ENCODE measurements at regions not wholly inside any gene's neighbourhood (a gene's known extent, or its start where the extent isn't known, plus 50 kb on each side); places are given as distances from the start of the nearest gene placed in this dataset.

- Histone ChIP-seq H3K9me3 (ENCODE audit: control insufficient read depth in 5 of 5, low read length in 5 of 5) (no peaks in the 10 kb centered on the region), H3K27ac (ENCODE audit: low read depth, low read length) (no peak overlapping the region), H3K36me3 (ENCODE audit: control insufficient read depth in 5 of 5, insufficient read depth in 5 of 5, low read length in 5 of 5) (no peaks in the 10 kb centered on the region), H3K4me1 (ENCODE audit: control insufficient read depth in 5 of 5, insufficient read depth in 5 of 5, low read length in 5 of 5) (peaks cover 0 to 21% (median 0%) of the 10 kb centered on the region in 5 donors), H3K27me3 (ENCODE audit: control insufficient read depth in 5 of 5, insufficient read depth in 4 of 5, low read length in 5 of 5) (no peaks in the 10 kb centered on the region), H3K4me3 (ENCODE audit: low read depth in 1 of 5, low read length in 5 of 5) (no peak overlapping the region), H3K9ac (ENCODE audit: low read length in 5 of 5) (no peak overlapping the region)
Observed at GRCh38 chrX:138939038-138939437, 227.5 kb upstream of the FGF13 start.

- Histone ChIP-seq H3K27ac (ENCODE audit: low read depth, low read length) (no peak overlapping the region), H3K4me1 (ENCODE audit: control insufficient read depth in 5 of 5, insufficient read depth in 5 of 5, low read length in 5 of 5) (peaks cover 0 to 25% (median 0%) of the 10 kb centered on the region in 5 donors), H3K9me3 (ENCODE audit: control insufficient read depth in 5 of 5, low read length in 5 of 5) (no peaks in the 10 kb centered on the region), H3K4me3 (ENCODE audit: low read depth in 1 of 5, low read length in 5 of 5) (no peak overlapping the region), H3K9ac (ENCODE audit: low read length in 5 of 5) (no peak overlapping the region), H3K27me3 (ENCODE audit: control insufficient read depth in 5 of 5, insufficient read depth in 4 of 5, low read length in 5 of 5) (no peaks in the 10 kb centered on the region), H3K36me3 (ENCODE audit: control insufficient read depth in 5 of 5, insufficient read depth in 5 of 5, low read length in 5 of 5) (no peaks in the 10 kb centered on the region)
Observed at GRCh38 chrX:138938003-138938402, 226.5 kb upstream of the FGF13 start.

GRCh38 chrX:138931212-138931611 is 219.7 kb upstream of the FGF13 start:
- H3K27ac ChIP-seq (ENCODE audit: low read depth, low read length), result no peak overlapping the region
- H3K4me3 ChIP-seq (ENCODE audit: low read depth in 1 of 5, low read length in 5 of 5), result no peak overlapping the region
- H3K36me3 ChIP-seq (ENCODE audit: control insufficient read depth in 5 of 5, insufficient read depth in 5 of 5, low read length in 5 of 5), result no peaks in the 10 kb centered on the region
- H3K9ac ChIP-seq (ENCODE audit: low read length in 5 of 5), result no peak overlapping the region
- no peaks in the 10 kb centered on the region for H3K9me3 ChIP-seq (ENCODE audit: control insufficient read depth in 5 of 5, low read length in 5 of 5)
- peaks cover 0 to 4% (median 0%) of the 10 kb centered on the region in 5 donors for H3K4me1 ChIP-seq (ENCODE audit: control insufficient read depth in 5 of 5, insufficient read depth in 5 of 5, low read length in 5 of 5)
- peaks cover 0 to 5% (median 0%) of the 10 kb centered on the region in 5 donors for H3K27me3 ChIP-seq (ENCODE audit: control insufficient read depth in 5 of 5, insufficient read depth in 4 of 5, low read length in 5 of 5)

DNA sequence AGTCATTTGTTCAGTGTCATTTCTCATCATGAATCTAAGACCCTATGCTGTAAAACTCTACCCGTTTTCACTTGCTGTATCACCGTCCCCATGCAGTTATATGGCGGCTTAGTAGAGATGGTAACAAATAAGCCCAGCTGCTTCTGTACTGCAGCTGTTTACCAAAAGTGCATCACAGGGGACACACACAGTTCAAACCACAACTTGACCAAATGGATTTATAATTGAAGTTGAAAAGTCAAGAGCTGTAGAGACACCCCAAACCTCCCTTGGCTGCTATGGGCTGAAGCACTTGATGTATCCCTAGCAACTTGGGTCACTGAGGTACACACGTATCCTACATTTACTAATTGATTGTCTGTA is 219.0 kb upstream of the FGF13 start:
- H3K9ac ChIP-seq (ENCODE audit: low read length in 5 of 5), result no peak overlapping the region
- H3K27ac ChIP-seq (ENCODE audit: low read depth, low read length), result no peak overlapping the region
- H3K36me3 ChIP-seq (ENCODE audit: control insufficient read depth in 5 of 5, insufficient read depth in 5 of 5, low read length in 5 of 5), result no peaks in the 10 kb centered on the region
- H3K9me3 ChIP-seq (ENCODE audit: control insufficient read depth in 5 of 5, low read length in 5 of 5), result no peaks in the 10 kb centered on the region
- H3K4me1 ChIP-seq (ENCODE audit: control insufficient read depth in 5 of 5, insufficient read depth in 5 of 5, low read length in 5 of 5), result peaks cover 0 to 7% (median 0%) of the 10 kb centered on the region in 5 donors
- peaks cover 0 to 5% (median 0%) of the 10 kb centered on the region in 5 donors for H3K27me3 ChIP-seq (ENCODE audit: control insufficient read depth in 5 of 5, insufficient read depth in 4 of 5, low read length in 5 of 5)
- H3K4me3 ChIP-seq (ENCODE audit: low read depth in 1 of 5, low read length in 5 of 5), result no peak overlapping the region

DNA sequence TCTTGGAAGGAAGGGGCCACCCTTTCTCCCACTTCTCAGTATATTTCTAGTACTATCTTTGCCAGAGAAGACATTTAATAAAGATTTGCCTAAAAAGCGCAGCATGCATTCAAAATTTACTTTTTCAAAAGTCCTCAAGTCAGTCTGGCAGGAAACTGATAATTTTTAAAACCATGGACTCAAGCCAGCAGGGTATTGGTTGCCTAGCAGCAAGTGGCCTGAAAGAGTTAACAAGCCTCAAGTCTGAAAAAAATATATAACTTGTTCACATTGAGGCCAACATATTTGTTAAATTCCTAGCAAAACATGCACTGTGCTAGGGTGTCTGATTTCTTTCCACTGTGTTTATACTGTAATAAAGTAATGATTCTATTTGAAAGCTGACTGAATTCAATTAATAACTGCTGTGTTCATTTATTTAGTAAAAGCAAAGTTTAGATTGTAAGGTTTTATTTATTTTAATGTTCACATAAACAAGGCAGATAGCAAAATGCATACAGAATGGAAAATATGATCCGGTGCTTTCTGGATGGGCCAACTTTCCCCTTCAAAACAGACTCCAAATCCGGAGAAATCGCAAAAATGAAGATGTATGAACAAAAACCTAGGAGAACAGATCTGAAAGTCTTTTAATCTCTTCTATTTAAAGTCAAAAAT is 218.5 kb upstream of the FGF13 start:
- Histone ChIP-seq H3K27me3 (ENCODE audit: control insufficient read depth in 5 of 5, insufficient read depth in 4 of 5, low read length in 5 of 5) (peaks cover 0 to 5% (median 0%) of the 10 kb centered on the region in 5 donors), H3K4me1 (ENCODE audit: control insufficient read depth in 5 of 5, insufficient read depth in 5 of 5, low read length in 5 of 5) (peaks cover 0 to 9% (median 0%) of the 10 kb centered on the region in 5 donors), H3K27ac (ENCODE audit: low read depth, low read length) (no peak overlapping the region), H3K9ac (ENCODE audit: low read length in 5 of 5) (no peak overlapping the region), H3K9me3 (ENCODE audit: control insufficient read depth in 5 of 5, low read length in 5 of 5) (no peaks in the 10 kb centered on the region), H3K36me3 (ENCODE audit: control insufficient read depth in 5 of 5, insufficient read depth in 5 of 5, low read length in 5 of 5) (no peaks in the 10 kb centered on the region), H3K4me3 (ENCODE audit: low read depth in 1 of 5, low read length in 5 of 5) (no peak overlapping the region)

GRCh38 chrX:138928737-138929459 is 217.4 kb upstream of the FGF13 start:
- Histone ChIP-seq H3K9me3 (ENCODE audit: control insufficient read depth in 5 of 5, low read length in 5 of 5) (no peaks in the 10 kb centered on the region), H3K36me3 (ENCODE audit: control insufficient read depth in 5 of 5, insufficient read depth in 5 of 5, low read length in 5 of 5) (no peaks in the 10 kb centered on the region), H3K27ac (ENCODE audit: low read depth, low read length) (no peak overlapping the region), H3K4me1 (ENCODE audit: control insufficient read depth in 5 of 5, insufficient read depth in 5 of 5, low read length in 5 of 5) (peaks cover 0 to 10% (median 0%) of the 10 kb centered on the region in 5 donors), H3K9ac (ENCODE audit: low read length in 5 of 5) (no peak overlapping the region), H3K4me3 (ENCODE audit: low read depth in 1 of 5, low read length in 5 of 5) (no peak overlapping the region), H3K27me3 (ENCODE audit: control insufficient read depth in 5 of 5, insufficient read depth in 4 of 5, low read length in 5 of 5) (peaks cover 0 to 5% (median 0%) of the 10 kb centered on the region in 5 donors)

- Histone ChIP-seq H3K4me1 (ENCODE audit: control insufficient read depth in 5 of 5, insufficient read depth in 5 of 5, low read length in 5 of 5) (peaks cover 0 to 6% (median 0%) of the 10 kb centered on the region in 5 donors), H3K9ac (ENCODE audit: low read length in 5 of 5) (no peak overlapping the region), H3K4me3 (ENCODE audit: low read depth in 1 of 5, low read length in 5 of 5) (no peak overlapping the region), H3K9me3 (ENCODE audit: control insufficient read depth in 5 of 5, low read length in 5 of 5) (no peaks in the 10 kb centered on the region), H3K27me3 (ENCODE audit: control insufficient read depth in 5 of 5, insufficient read depth in 4 of 5, low read length in 5 of 5) (peaks cover 0 to 5% (median 0%) of the 10 kb centered on the region in 5 donors), H3K27ac (ENCODE audit: low read depth, low read length) (no peak overlapping the region), H3K36me3 (ENCODE audit: control insufficient read depth in 5 of 5, insufficient read depth in 5 of 5, low read length in 5 of 5) (no peaks in the 10 kb centered on the region)
Observed at GRCh38 chrX:138925330-138925729, 213.8 kb upstream of the FGF13 start.

DNA sequence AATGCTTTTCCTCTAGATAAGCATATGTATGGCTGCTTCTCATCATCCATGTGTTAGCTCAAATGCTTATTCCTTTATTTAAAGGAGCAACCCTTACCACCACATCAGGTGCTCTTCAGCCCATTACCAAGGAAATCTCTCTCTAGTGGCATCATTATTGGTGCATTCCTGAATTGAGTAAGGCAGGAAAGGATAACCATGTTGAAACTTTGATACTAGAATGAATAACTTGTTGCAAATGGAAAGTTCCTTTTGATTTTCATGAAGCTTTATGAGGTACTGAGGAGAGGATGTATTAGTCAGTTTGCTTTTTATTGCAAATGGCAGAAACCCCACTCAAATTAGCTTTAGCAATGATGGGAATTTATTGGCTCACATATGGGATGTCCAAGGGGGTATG is 212.3 kb upstream of the FGF13 start:
- Histone ChIP-seq H3K4me3 (ENCODE audit: low read depth in 1 of 5, low read length in 5 of 5) (no peak overlapping the region), H3K9ac (ENCODE audit: low read length in 5 of 5) (no peak overlapping the region), H3K36me3 (ENCODE audit: control insufficient read depth in 5 of 5, insufficient read depth in 5 of 5, low read length in 5 of 5) (no peaks in the 10 kb centered on the region), H3K27me3 (ENCODE audit: control insufficient read depth in 5 of 5, insufficient read depth in 4 of 5, low read length in 5 of 5) (peaks cover 0 to 3% (median 0%) of the 10 kb centered on the region in 5 donors), H3K4me1 (ENCODE audit: control insufficient read depth in 5 of 5, insufficient read depth in 5 of 5, low read length in 5 of 5) (peaks cover 0 to 6% (median 0%) of the 10 kb centered on the region in 5 donors), H3K27ac (ENCODE audit: low read depth, low read length) (no peak overlapping the region), H3K9me3 (ENCODE audit: control insufficient read depth in 5 of 5, low read length in 5 of 5) (no peaks in the 10 kb centered on the region)

DNA sequence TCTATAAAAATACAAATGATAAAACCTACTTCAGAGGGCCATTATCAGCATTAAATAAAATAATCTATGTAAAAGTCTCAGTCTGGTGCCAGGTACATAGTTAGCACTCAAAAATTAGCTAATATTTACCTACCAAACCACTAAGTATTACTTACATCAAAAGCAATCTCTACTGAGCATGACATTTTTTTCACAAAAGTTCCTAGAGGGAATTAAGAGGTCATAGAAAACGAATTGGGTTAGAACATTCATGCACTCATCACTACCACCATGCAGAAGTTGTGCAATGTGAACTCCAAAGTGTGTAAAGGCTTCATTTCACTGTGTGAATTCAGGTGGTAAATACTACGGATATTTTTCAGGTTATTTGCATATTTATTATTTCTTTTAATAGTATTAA is 209.5 kb upstream of the FGF13 start:
- Histone ChIP-seq H3K9ac (ENCODE audit: low read length in 5 of 5) (no peak overlapping the region), H3K9me3 (ENCODE audit: control insufficient read depth in 5 of 5, low read length in 5 of 5) (no peaks in the 10 kb centered on the region), H3K27me3 (ENCODE audit: control insufficient read depth in 5 of 5, insufficient read depth in 4 of 5, low read length in 5 of 5) (no peaks in the 10 kb centered on the region), H3K4me1 (ENCODE audit: control insufficient read depth in 5 of 5, insufficient read depth in 5 of 5, low read length in 5 of 5) (peaks cover 0 to 6% (median 5%) of the 10 kb centered on the region in 5 donors), H3K36me3 (ENCODE audit: control insufficient read depth in 5 of 5, insufficient read depth in 5 of 5, low read length in 5 of 5) (no peaks in the 10 kb centered on the region), H3K4me3 (ENCODE audit: low read depth in 1 of 5, low read length in 5 of 5) (no peak overlapping the region), H3K27ac (ENCODE audit: low read depth, low read length) (no peak overlapping the region)

- no peaks in the 10 kb centered on the region for H3K27me3 ChIP-seq (ENCODE audit: control insufficient read depth in 5 of 5, insufficient read depth in 4 of 5, low read length in 5 of 5)
- no peak overlapping the region for H3K27ac ChIP-seq (ENCODE audit: low read depth, low read length)
- peaks cover 0 to 5% (median 0%) of the 10 kb centered on the region in 5 donors for H3K4me1 ChIP-seq (ENCODE audit: control insufficient read depth in 5 of 5, insufficient read depth in 5 of 5, low read length in 5 of 5)
- no peak overlapping the region for H3K4me3 ChIP-seq (ENCODE audit: low read depth in 1 of 5, low read length in 5 of 5)
- H3K36me3 ChIP-seq (ENCODE audit: control insufficient read depth in 5 of 5, insufficient read depth in 5 of 5, low read length in 5 of 5), result no peaks in the 10 kb centered on the region
- H3K9me3 ChIP-seq (ENCODE audit: control insufficient read depth in 5 of 5, low read length in 5 of 5), result no peaks in the 10 kb centered on the region
- no peak overlapping the region for H3K9ac ChIP-seq (ENCODE audit: low read length in 5 of 5)
Observed at GRCh38 chrX:138917781-138918180, 206.3 kb upstream of the FGF13 start.
